Hepatocyte (in vitro differentiated cells): ENCODE measurements at regions not wholly inside any gene's neighbourhood (a gene's known extent, or its start where the extent isn't known, plus 50 kb on each side); places are given as distances from the start of the nearest gene placed in this dataset.

Experiments
- EZH2 ChIP-seq: fragments of 200-600 bp; sonication (generic); IDR thresholded peaks from 2 replicates; pipeline ENCODE4 v1.6.1; 2016; ENCODE audit warnings: antibody characterized with exemption, mild to moderate bottlenecking, borderline replicate concordance
- TF ChIP-seq, protein P1 (sequence below): fragments of 200-600 bp; sonication (generic); IDR thresholded peaks from 2 replicates; pipeline ENCODE4 v1.5.1; 2016; ENCODE audit warnings: antibody characterized with exemption, mild to moderate bottlenecking; ENCODE audit not compliant: poor library complexity

DNA sequence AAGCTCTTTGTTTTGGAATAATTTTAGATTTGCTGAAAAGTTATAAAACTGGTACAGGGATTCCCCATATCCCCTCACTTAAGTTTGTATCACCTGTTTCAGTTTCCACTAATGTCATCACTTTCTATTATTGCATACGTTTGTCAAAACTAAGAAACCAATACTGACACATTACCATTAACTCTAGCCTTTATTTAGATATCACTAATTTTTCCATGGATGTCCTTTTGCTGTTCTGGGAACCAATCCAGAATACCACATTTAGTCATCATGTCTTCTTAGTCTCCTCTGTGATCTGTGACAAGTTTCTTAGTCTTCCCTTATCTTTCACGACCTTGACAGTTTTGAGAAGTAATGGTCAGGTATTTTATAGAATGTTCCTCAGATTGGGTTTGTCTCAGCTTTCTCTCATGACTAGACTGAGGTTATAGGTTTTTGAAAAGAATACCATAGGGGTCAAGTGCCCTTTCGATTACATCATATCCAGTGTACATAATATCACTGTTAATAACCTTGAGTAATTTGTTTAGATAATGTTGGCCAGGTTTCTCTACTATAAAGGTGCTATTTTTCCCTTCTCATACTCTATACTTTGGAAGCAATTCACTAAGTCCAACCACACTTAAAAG, 51.9 kb upstream of the NMUR2 start:
- TF ChIP-seq, protein P1, sequence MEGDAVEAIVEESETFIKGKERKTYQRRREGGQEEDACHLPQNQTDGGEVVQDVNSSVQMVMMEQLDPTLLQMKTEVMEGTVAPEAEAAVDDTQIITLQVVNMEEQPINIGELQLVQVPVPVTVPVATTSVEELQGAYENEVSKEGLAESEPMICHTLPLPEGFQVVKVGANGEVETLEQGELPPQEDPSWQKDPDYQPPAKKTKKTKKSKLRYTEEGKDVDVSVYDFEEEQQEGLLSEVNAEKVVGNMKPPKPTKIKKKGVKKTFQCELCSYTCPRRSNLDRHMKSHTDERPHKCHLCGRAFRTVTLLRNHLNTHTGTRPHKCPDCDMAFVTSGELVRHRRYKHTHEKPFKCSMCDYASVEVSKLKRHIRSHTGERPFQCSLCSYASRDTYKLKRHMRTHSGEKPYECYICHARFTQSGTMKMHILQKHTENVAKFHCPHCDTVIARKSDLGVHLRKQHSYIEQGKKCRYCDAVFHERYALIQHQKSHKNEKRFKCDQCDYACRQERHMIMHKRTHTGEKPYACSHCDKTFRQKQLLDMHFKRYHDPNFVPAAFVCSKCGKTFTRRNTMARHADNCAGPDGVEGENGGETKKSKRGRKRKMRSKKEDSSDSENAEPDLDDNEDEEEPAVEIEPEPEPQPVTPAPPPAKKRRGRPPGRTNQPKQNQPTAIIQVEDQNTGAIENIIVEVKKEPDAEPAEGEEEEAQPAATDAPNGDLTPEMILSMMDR, result no peak
- TF ChIP-seq EZH2, result no peak
